ENCODE measurements at regions not wholly inside any gene's neighbourhood (a gene's known extent, or its start where the extent isn't known, plus 50 kb on each side); places are given as distances from the start of the nearest gene placed in this dataset.

- Mint-ChIP-seq H3K4me3 (no peak overlapping the region), H3K4me1 (ENCODE audit: unreplicated experiment) (peaks cover 34% of the 10 kb centered on the region), H3K27me3 (no peaks in the 10 kb centered on the region), H3K36me3 (no peaks in the 10 kb centered on the region), H3K9me3 (peaks cover 4% of the 10 kb centered on the region), H3K27ac (peak overlapping the region; percentile 6)
- no peak for DNase-seq (ENCODE audit: extremely low spot score, unreplicated experiment)
- no peak for TF ChIP-seq CTCF (conservative IDR thresholded peaks at IDR 0.05)
Measured at GRCh38 chr7:42617071-42617765, 294.7 kb downstream of the C7orf25 start.

GRCh38 chr7:42614636-42615035, 297.2 kb downstream of the C7orf25 start:
- no peak for TF ChIP-seq CTCF (conservative IDR thresholded peaks at IDR 0.05)
- Mint-ChIP-seq H3K27ac (no peak overlapping the region), H3K36me3 (no peaks in the 10 kb centered on the region), H3K27me3 (no peaks in the 10 kb centered on the region), H3K9me3 (no peaks in the 10 kb centered on the region), H3K4me3 (no peak overlapping the region), H3K4me1 (ENCODE audit: unreplicated experiment) (peaks cover 30% of the 10 kb centered on the region)
- DNase-seq (ENCODE audit: extremely low spot score, unreplicated experiment), result no peak

GRCh38 chr7:42611961-42612360, 299.9 kb downstream of the C7orf25 start:
- Mint-ChIP-seq H3K27me3 (no peaks in the 10 kb centered on the region), H3K4me3 (peak overlapping the region; percentile 24), H3K4me1 (ENCODE audit: unreplicated experiment) (peaks cover 9% of the 10 kb centered on the region), H3K27ac (no peak overlapping the region), H3K36me3 (no peaks in the 10 kb centered on the region), H3K9me3 (no peaks in the 10 kb centered on the region)
- TF ChIP-seq CTCF (conservative IDR thresholded peaks at IDR 0.05), result no peak
- no peak for DNase-seq (ENCODE audit: extremely low spot score, unreplicated experiment)

- no peaks in the 10 kb centered on the region for H3K9me3 Mint-ChIP-seq
- no peak for DNase-seq (ENCODE audit: extremely low spot score, unreplicated experiment)
- H3K4me3 Mint-ChIP-seq, result peak overlapping the region; percentile 24
- no peaks in the 10 kb centered on the region for H3K36me3 Mint-ChIP-seq
- H3K27ac Mint-ChIP-seq, result no peak overlapping the region
- H3K4me1 Mint-ChIP-seq (ENCODE audit: unreplicated experiment), result peaks cover 13% of the 10 kb centered on the region
- no peaks in the 10 kb centered on the region for H3K27me3 Mint-ChIP-seq
- no peak for TF ChIP-seq CTCF (conservative IDR thresholded peaks at IDR 0.05)
Measured at GRCh38 chr7:42611289-42611928, 300.5 kb downstream of the C7orf25 start.

- Mint-ChIP-seq H3K4me3 (no peak overlapping the region), H3K4me1 (ENCODE audit: unreplicated experiment) (peaks cover 19% of the 10 kb centered on the region), H3K27me3 (no peaks in the 10 kb centered on the region), H3K27ac (no peak overlapping the region), H3K9me3 (no peaks in the 10 kb centered on the region), H3K36me3 (no peaks in the 10 kb centered on the region)
- TF ChIP-seq CTCF (conservative IDR thresholded peaks at IDR 0.05), result no peak
- DNase-seq (ENCODE audit: extremely low spot score, unreplicated experiment), result no peak
Measured at GRCh38 chr7:42606193-42606905, 305.5 kb downstream of the C7orf25 start.
